ENCODE measurements at regions not wholly inside any gene's neighbourhood (a gene's known extent, or its start where the extent isn't known, plus 50 kb on each side); places are given as distances from the start of the nearest gene placed in this dataset.
"Not testable (repeated sequence)": the region's sequence is repeated elsewhere in the genome, so short reads cannot be mapped to it uniquely, and the experiment has no call there.

DNA sequence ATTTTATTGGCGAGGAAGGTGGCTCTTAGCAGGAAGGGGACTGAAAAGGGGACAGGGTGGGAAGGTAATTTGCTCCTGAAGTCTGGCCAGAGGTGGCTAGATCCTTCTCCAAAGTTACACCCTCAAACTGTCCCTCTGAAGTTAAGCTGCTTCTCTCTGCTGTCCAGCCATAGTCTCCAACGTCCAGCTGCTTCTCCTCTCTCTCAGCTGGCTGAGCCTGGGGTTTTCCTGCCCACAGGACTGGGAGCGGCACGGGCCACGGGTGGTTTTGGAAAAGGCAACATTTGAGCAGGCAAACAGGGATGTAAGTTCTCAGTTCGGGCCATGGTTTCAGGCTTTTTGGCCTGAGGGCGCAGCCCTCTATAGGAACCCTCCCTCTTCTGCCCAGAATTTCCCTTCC is 128.3 kb downstream of the YIPF5 start:
- Histone ChIP-seq H3K27ac (ENCODE audit: low read depth, low read length) (no peak overlapping the region), H3K27me3 (ENCODE audit: control insufficient read depth, insufficient read depth, low read length) (no peaks in the 10 kb centered on the region), H3K4me3 (ENCODE audit: low read depth, low read length) (no peak overlapping the region), H3K9me3 (ENCODE audit: control insufficient read depth, insufficient read depth, low read length) (no peaks in the 10 kb centered on the region; the same call in 1 of the 2 replicates)
- TF ChIP-seq CTCF (IDR thresholded peaks at IDR 0.05; ENCODE audit: low read depth, low read length) = no peak
- POLR2A ChIA-PET = no interaction called here
- CTCF ChIA-PET = no interaction called here
- DNase-seq (ENCODE audit: low read depth, low spot score) = no peak

- no peak for DNase-seq (ENCODE audit: low read depth, low spot score)
- H3K4me3 ChIP-seq (ENCODE audit: low read depth, low read length) = no peak overlapping the region
- POLR2A ChIA-PET = no interaction called here
- TF ChIP-seq CTCF (IDR thresholded peaks at IDR 0.05; ENCODE audit: low read depth, low read length) = no peak
- no peaks in the 10 kb centered on the region for H3K9me3 ChIP-seq (ENCODE audit: control insufficient read depth, insufficient read depth, low read length)
- CTCF ChIA-PET = no interaction called here
- no peaks in the 10 kb centered on the region for H3K27me3 ChIP-seq (ENCODE audit: control insufficient read depth, insufficient read depth, low read length)
- H3K27ac ChIP-seq (ENCODE audit: low read depth, low read length) = no peak overlapping the region
These were observed 122.1 kb downstream of the YIPF5 start for GRCh38 chr5:144048259-144048856.

GRCh38 chr5:144055391-144055790 is 115.1 kb downstream of the YIPF5 start:
- H3K9me3 ChIP-seq (ENCODE audit: control insufficient read depth, insufficient read depth, low read length); CTCF ChIA-PET; H3K27me3 ChIP-seq (ENCODE audit: control insufficient read depth, insufficient read depth, low read length); H3K27ac ChIP-seq (ENCODE audit: low read depth, low read length); H3K4me3 ChIP-seq (ENCODE audit: low read depth, low read length); POLR2A ChIA-PET; DNase-seq (ENCODE audit: low read depth, low spot score): not testable (repeated sequence)

DNA sequence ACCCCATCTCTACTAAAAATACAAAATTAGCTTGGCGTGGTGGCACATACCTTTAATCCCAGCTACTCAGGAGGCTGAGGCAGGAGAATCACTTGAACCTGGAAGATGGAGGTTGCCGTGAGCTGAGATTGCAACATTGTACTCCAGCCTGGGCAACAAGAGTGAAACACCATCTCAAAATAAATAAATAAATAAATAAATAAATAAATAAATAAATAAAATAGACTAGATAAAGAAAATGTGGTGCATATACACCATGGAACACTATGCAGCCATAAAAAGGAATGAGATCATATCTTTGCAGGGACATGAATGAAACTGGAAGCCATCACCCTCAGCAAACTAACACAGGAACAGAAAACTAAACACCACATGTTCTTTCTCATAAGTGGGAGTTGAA is 110.4 kb downstream of the YIPF5 start:
- CTCF ChIA-PET; H3K27me3 ChIP-seq (ENCODE audit: control insufficient read depth, insufficient read depth, low read length); H3K4me3 ChIP-seq (ENCODE audit: low read depth, low read length); POLR2A ChIA-PET; H3K9me3 ChIP-seq (ENCODE audit: control insufficient read depth, insufficient read depth, low read length); DNase-seq (ENCODE audit: low read depth, low spot score); H3K27ac ChIP-seq (ENCODE audit: low read depth, low read length): not testable (repeated sequence)

DNA sequence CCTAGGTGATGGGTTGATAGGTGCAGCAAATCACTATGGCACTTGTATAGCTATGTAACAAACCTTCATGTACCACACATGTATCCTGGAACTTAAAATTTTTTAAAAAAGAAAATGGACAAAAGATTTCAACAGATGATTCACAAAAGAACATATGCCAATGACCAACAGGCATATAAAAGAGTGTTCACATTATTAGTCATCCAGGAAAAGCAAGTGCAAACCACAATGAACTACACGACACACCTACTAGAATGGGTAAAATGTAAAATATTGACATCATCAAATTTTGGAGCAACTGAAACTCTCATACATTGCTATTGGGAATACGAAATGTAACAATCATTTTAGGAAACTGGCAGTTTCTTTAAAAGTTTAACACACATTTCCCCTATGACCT is 109.9 kb downstream of the YIPF5 start:
- CTCF ChIA-PET = no interaction called here
- no peaks in the 10 kb centered on the region for H3K9me3 ChIP-seq (ENCODE audit: control insufficient read depth, insufficient read depth, low read length)
- POLR2A ChIA-PET = no interaction called here
- H3K27ac ChIP-seq (ENCODE audit: low read depth, low read length) = no peak overlapping the region
- no peak for TF ChIP-seq CTCF (IDR thresholded peaks at IDR 0.05; ENCODE audit: low read depth, low read length)
- DNase-seq (ENCODE audit: low read depth, low spot score) = no peak
- no peaks in the 10 kb centered on the region for H3K27me3 ChIP-seq (ENCODE audit: control insufficient read depth, insufficient read depth, low read length)
- no peak overlapping the region for H3K4me3 ChIP-seq (ENCODE audit: low read depth, low read length)

GRCh38 chr5:144065786-144066185 is 104.7 kb downstream of the YIPF5 start:
- Histone ChIP-seq H3K27ac (ENCODE audit: low read depth, low read length) (no peak overlapping the region), H3K27me3 (ENCODE audit: control insufficient read depth, insufficient read depth, low read length) (no peaks in the 10 kb centered on the region), H3K4me3 (ENCODE audit: low read depth, low read length) (no peak overlapping the region), H3K9me3 (ENCODE audit: control insufficient read depth, insufficient read depth, low read length) (no peaks in the 10 kb centered on the region)
- POLR2A ChIA-PET = no interaction called here
- DNase-seq (ENCODE audit: low read depth, low spot score) = no peak
- TF ChIP-seq CTCF (IDR thresholded peaks at IDR 0.05; ENCODE audit: low read depth, low read length) = no peak
- CTCF ChIA-PET = no interaction called here

Measured in AG04450 (cell line).